T follicular helper cell (primary cell): ENCODE measurements at regions not wholly inside any gene's neighbourhood (a gene's known extent, or its start where the extent isn't known, plus 50 kb on each side); places are given as distances from the start of the nearest gene placed in this dataset.

Experiments
- DNase-seq: peaks from one replicate; pipeline ENCODE4 v3.0.0-alpha.2; 2020; ENCODE audit warnings: low read depth

GRCh38 chr22:48841881-48842582 is 985.6 kb downstream of the BRD1 start:
- no peak for DNase-seq

- no peak for DNase-seq
These were observed 987.3 kb downstream of the BRD1 start for GRCh38 chr22:48840112-48840949.

- DNase-seq, result no peak
These were observed 988.6 kb downstream of the BRD1 start for GRCh38 chr22:48838846-48839730.

GRCh38 chr22:48838376-48838775 is 989.3 kb downstream of the BRD1 start:
- DNase-seq, result no peak

- no peak for DNase-seq
These were observed 990.2 kb downstream of the BRD1 start for GRCh38 chr22:48837341-48837935.

- no peak for DNase-seq
These were observed 990.9 kb downstream of the BRD1 start for GRCh38 chr22:48836673-48837340.

GRCh38 chr22:48835857-48836672 is 991.6 kb downstream of the BRD1 start:
- DNase-seq, result no peak

- DNase-seq, result no peak
These were observed 992.3 kb downstream of the BRD1 start for GRCh38 chr22:48835364-48835763.

- DNase-seq, result no peak
These were observed 993.3 kb downstream of the BRD1 start for GRCh38 chr22:48834404-48834803.

GRCh38 chr22:48832592-48832991 is 995.1 kb downstream of the BRD1 start:
- no peak for DNase-seq

GRCh38 chr22:48829908-48830307 is 997.8 kb downstream of the BRD1 start:
- no peak for DNase-seq

- no peak for DNase-seq
These were observed 999.0 kb downstream of the BRD1 start for GRCh38 chr22:48828688-48829087.

GRCh38 chr22:48827904-48828555 is 999.6 kb downstream of the BRD1 start:
- DNase-seq, result no peak

GRCh38 chr22:48827268-48827846 is 1000.3 kb downstream of the BRD1 start:
- no peak for DNase-seq

GRCh38 chr22:48826546-48826945 is 1001.1 kb downstream of the BRD1 start:
- DNase-seq, result no peak

GRCh38 chr22:48825802-48826520 is 1001.7 kb downstream of the BRD1 start:
- DNase-seq, result no peak

- no peak for DNase-seq
These were observed 1002.7 kb downstream of the BRD1 start for GRCh38 chr22:48824712-48825651.

GRCh38 chr22:48823941-48824340 is 1003.7 kb downstream of the BRD1 start:
- DNase-seq, result no peak
